SK-N-SH (cell line): ENCODE measurements at regions not wholly inside any gene's neighbourhood (a gene's known extent, or its start where the extent isn't known, plus 50 kb on each side); places are given as distances from the start of the nearest gene placed in this dataset.

Experiments
- CTCF ChIA-PET: fragments of 300-600, 350-600 bp; formaldehyde crosslinking; extraction: SDS; loops from one replicate; lab custom pipeline; 2021; lab: Yijun Ruan, JAX
- POLR2A ChIA-PET: fragments of 350-600 bp; sonication (Branson Sonifier 250); formaldehyde crosslinking; extraction: SDS; loops from one replicate; lab custom pipeline; 2020; ENCODE audit warnings: antibody characterized with exemption, inconsistent platforms; lab: Yijun Ruan, JAX
- DNase-seq: peaks from one replicate; pipeline ENCODE4 v3.0.0; 2012
- H2AFZ ChIP-seq: fragments of 200-600 bp; sonication (generic); 2 replicates; pipeline ENCODE4 v1.8.1; 2016; ENCODE audit warnings: antibody characterized with exemption, mild to moderate bottlenecking, low read depth
- H3F3A ChIP-seq: fragments of 200-600 bp; sonication (generic); replicated peaks from 2 replicates; pipeline ENCODE3; 2016; ENCODE audit warnings: antibody characterized with exemption, mild to moderate bottlenecking; ENCODE audit not compliant: insufficient read depth
- H3K27ac ChIP-seq, 2 experiments: fragments of 200-500 bp in 1 of 2; fragments of 200-600 bp in 1 of 2; sonication (Bioruptor generic) in 1 of 2; sonication (generic), shearing (Covaris generic) in 1 of 2; 2 replicates each; pipeline versions ENCODE4 v1.5.1 to v1.6.1; 2014 to 2016; ENCODE audit warnings: low read depth in 2 of 2, inconsistent platforms in 1 of 2, low read length in 1 of 2, mild to moderate bottlenecking in 1 of 2, mixed read lengths in 1 of 2
- H3K27me3 ChIP-seq: fragments of 200-600 bp; sonication (generic), shearing (Covaris generic); 2 replicates; pipeline ENCODE4 v1.6.1; 2016; ENCODE audit warnings: mixed run types; ENCODE audit not compliant: insufficient read depth
- H3K36me3 ChIP-seq, 2 experiments: fragments of 200-500 bp in 1 of 2; fragments of 200-600 bp in 1 of 2; sonication (Bioruptor generic) in 1 of 2; sonication (generic) in 1 of 2; replicated peaks in 1 of 2; 2 replicates each; pipeline versions ENCODE3 to v1.5.1; 2014 to 2016; ENCODE audit warnings: low read length in 1 of 2, mild to moderate bottlenecking in 1 of 2; ENCODE audit not compliant: insufficient read depth in 2 of 2, control insufficient read depth in 1 of 2
- H3K4me1 ChIP-seq, 2 experiments: fragments of 200-500 bp in 1 of 2; fragments of 200-600 bp in 1 of 2; sonication (Bioruptor generic) in 1 of 2; sonication (generic), shearing (Covaris generic) in 1 of 2; 2 replicates each; pipeline versions ENCODE4 v1.5.1 to v1.6.1; 2014 to 2016; ENCODE audit warnings: low read depth in 1 of 2, low read length in 1 of 2, mixed run types in 1 of 2; ENCODE audit not compliant: insufficient read depth in 2 of 2, control insufficient read depth in 1 of 2
- H3K4me2 ChIP-seq: fragments of 200-600 bp; sonication (generic), shearing (Covaris generic); 2 replicates; pipeline ENCODE4 v1.6.1; 2017; ENCODE audit warnings: mixed run types
- H3K4me3 ChIP-seq, 2 experiments: fragments of 200-500 bp in 1 of 2; fragments of 200-600 bp in 1 of 2; sonication (Bioruptor generic) in 1 of 2; sonication (generic), shearing (Covaris generic) in 1 of 2; 2 replicates each; pipeline versions ENCODE4 v1.5.1 to v1.8.1; 2014 to 2016; ENCODE audit warnings: low read depth in 2 of 2, inconsistent platforms in 1 of 2, low read length in 1 of 2, mild to moderate bottlenecking in 1 of 2, mixed read lengths in 1 of 2, moderate library complexity in 1 of 2
- H3K79me2 ChIP-seq: fragments of 200-600 bp; sonication (generic); 2 replicates; pipeline ENCODE4 v1.8.1; 2017; ENCODE audit warnings: mild to moderate bottlenecking; ENCODE audit not compliant: insufficient read depth
- H3K9ac ChIP-seq: fragments of 200-600 bp; sonication (generic); 2 replicates; pipeline ENCODE4 v1.6.1; 2017; ENCODE audit warnings: mixed run types
- H3K9me2 ChIP-seq: fragments of 200-600 bp; sonication (generic); 2 replicates; pipeline ENCODE4 v1.6.1; 2017; ENCODE audit warnings: mixed run types
- H3K9me3 ChIP-seq: fragments of 200-600 bp; sonication (generic); 2 replicates; pipeline ENCODE4 v1.6.1; 2017; ENCODE audit warnings: mixed run types, mild to moderate bottlenecking, moderate library complexity
- H4K20me1 ChIP-seq: fragments of 200-600 bp; sonication (generic); 2 replicates; pipeline ENCODE4 v1.6.1; 2017; ENCODE audit warnings: mild to moderate bottlenecking, mixed run types; ENCODE audit not compliant: insufficient read depth
- CHD2 ChIP-seq: fragments of 150-350 bp; IDR thresholded peaks from 2 replicates; pipeline ENCODE4 v1.6.1; 2018; ENCODE audit warnings: low read length; ENCODE audit not compliant: partially characterized antibody
- EP300 ChIP-seq, 2 experiments: IDR thresholded peaks; 2 replicates each; pipeline versions ENCODE4 v1.4.0 to v1.6.1; 2012; ENCODE audit warnings: borderline replicate concordance in 1 of 2, low read depth in 1 of 2, low read length in 1 of 2
- GABPA ChIP-seq: IDR thresholded peaks from 2 replicates; pipeline ENCODE4 v1.4.0; 2012; ENCODE audit warnings: low read depth, mild to moderate bottlenecking
- JUND ChIP-seq: IDR thresholded peaks from 2 replicates; pipeline ENCODE4 v1.4.0; 2012
- MXI1 ChIP-seq: IDR thresholded peaks from 2 replicates; pipeline ENCODE4 v1.6.1; 2012; ENCODE audit warnings: mild to moderate bottlenecking, low read depth, low read length, improper control_type of control experiment
- NFIC ChIP-seq: IDR thresholded peaks from 2 replicates; pipeline ENCODE4 v1.4.0; 2012; ENCODE audit warnings: borderline replicate concordance
- RAD21 ChIP-seq: IDR thresholded peaks from 2 replicates; pipeline ENCODE4 v1.6.1; 2012; ENCODE audit warnings: mild to moderate bottlenecking, low read length
- RCOR1 ChIP-seq: fragments of 150-350 bp; IDR thresholded peaks from 2 replicates; pipeline ENCODE4 v1.6.1; 2017; ENCODE audit warnings: antibody characterized with exemption, low read length
- RXRA ChIP-seq: IDR thresholded peaks from 2 replicates; pipeline ENCODE4 v1.4.0; 2012; ENCODE audit warnings: low read depth, mild to moderate bottlenecking, borderline replicate concordance
- TAF1 ChIP-seq: IDR thresholded peaks from 2 replicates; pipeline ENCODE4 v1.6.1; 2012; ENCODE audit warnings: low read depth, mild to moderate bottlenecking, low read length, moderate library complexity, borderline replicate concordance
- USF1 ChIP-seq: IDR thresholded peaks from 2 replicates; pipeline ENCODE4 v1.4.0; 2012; ENCODE audit warnings: low read depth, borderline replicate concordance
- ZBTB33 ChIP-seq: IDR thresholded peaks from 2 replicates; pipeline ENCODE4 v1.4.0; 2012; ENCODE audit warnings: low read depth, borderline replicate concordance
- WGBS: methylation state at CpG from one replicate; pipeline ENCODE4 v1.1.6; 2017; ENCODE audit warnings: low lambda C conversion rate; 5-methylcytosine and 5-hydroxymethylcytosine counted together
- TF ChIP-seq, protein P1 (sequence below): fragments of 200-600 bp; sonication (generic); IDR thresholded peaks from 2 replicates; pipeline ENCODE4 v1.6.1; 2017; ENCODE audit warnings: antibody characterized with exemption, mild to moderate bottlenecking, moderate library complexity
- TF ChIP-seq, protein P2 (sequence below): fragments of 150-350 bp; IDR thresholded peaks from 2 replicates; pipeline ENCODE4 v1.6.1; 2016; ENCODE audit warnings: mild to moderate bottlenecking, low read depth, low read length

- no peak for DNase-seq
- peaks cover 0 to 27% of the 10 kb centered on the region in 2 experiments; a peak in 1 of 4 replicates for H3K4me1 ChIP-seq
- H3K4me3 ChIP-seq, result no peak overlapping the region
- H3K4me2 ChIP-seq, result no peak overlapping the region
- ChIA-PET CTCF (interaction anchor here (1.0 kb wide), 1 partner anchor 134 kb away, joined by 3 read pairs; no protein-coding TSS in a partner anchor), POLR2A (no interaction called here)
- H2AFZ ChIP-seq, result no peak overlapping the region
- no peaks in the 10 kb centered on the region for H3K9me3 ChIP-seq
- H3F3A ChIP-seq, result no peaks in the 10 kb centered on the region
- H3K9ac ChIP-seq, result no peak overlapping the region
- TF ChIP-seq, protein P1, sequence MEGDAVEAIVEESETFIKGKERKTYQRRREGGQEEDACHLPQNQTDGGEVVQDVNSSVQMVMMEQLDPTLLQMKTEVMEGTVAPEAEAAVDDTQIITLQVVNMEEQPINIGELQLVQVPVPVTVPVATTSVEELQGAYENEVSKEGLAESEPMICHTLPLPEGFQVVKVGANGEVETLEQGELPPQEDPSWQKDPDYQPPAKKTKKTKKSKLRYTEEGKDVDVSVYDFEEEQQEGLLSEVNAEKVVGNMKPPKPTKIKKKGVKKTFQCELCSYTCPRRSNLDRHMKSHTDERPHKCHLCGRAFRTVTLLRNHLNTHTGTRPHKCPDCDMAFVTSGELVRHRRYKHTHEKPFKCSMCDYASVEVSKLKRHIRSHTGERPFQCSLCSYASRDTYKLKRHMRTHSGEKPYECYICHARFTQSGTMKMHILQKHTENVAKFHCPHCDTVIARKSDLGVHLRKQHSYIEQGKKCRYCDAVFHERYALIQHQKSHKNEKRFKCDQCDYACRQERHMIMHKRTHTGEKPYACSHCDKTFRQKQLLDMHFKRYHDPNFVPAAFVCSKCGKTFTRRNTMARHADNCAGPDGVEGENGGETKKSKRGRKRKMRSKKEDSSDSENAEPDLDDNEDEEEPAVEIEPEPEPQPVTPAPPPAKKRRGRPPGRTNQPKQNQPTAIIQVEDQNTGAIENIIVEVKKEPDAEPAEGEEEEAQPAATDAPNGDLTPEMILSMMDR, result no peak
- TF ChIP-seq RXRA (no peak), USF1 (no peak), GABPA (no peak), NFIC (no peak), CHD2 (no peak)
- H3K27me3 ChIP-seq, result no peaks in the 10 kb centered on the region
- 75% methylated on average over 4 of the region's 12 CpGs for WGBS
- H3K9me2 ChIP-seq, result no peaks in the 10 kb centered on the region
- no peak overlapping the region for H3K27ac ChIP-seq
- no peaks in the 10 kb centered on the region for H4K20me1 ChIP-seq
- H3K36me3 ChIP-seq, result no peaks in the 10 kb centered on the region
- no peaks in the 10 kb centered on the region for H3K79me2 ChIP-seq
Observed at GRCh38 chr9:135279385-135279784, 191.9 kb downstream of the OLFM1 start.

DNA sequence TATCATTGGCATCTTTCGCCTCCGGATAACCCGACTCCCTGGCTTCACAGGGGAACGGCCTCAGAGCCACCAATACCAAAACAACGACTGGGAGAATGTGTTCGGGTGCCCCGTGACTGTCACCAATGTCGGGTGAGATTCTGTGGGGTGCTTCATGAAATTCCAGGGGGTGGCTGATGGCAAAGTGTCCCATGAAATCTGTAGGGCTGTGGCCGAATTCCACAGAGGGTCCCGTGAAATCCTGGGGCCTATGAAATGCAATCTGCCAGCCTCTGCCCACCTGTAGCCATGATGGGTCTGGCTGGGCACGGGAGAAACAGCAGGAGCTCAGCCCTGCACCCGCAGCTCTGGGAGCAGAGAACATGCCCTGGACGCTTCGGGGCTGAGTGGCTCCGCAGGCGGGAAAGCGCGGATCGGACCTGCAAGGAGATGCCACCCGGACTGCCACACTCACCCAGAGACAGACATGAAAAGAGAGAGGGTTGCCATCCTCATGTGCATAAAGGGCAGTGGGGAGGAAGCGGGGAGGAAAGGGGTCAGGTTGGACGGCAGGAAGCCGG lies 192.4 kb downstream of the OLFM1 start:
- H3K4me3 ChIP-seq, result no peak overlapping the region
- H3K27me3 ChIP-seq, result no peaks in the 10 kb centered on the region
- H3K36me3 ChIP-seq, result no peaks in the 10 kb centered on the region
- DNase-seq, result no peak
- WGBS, result 61% methylated on average over 22 of the region's 23 CpGs
- no peak overlapping the region for H3K4me2 ChIP-seq
- H2AFZ ChIP-seq, result no peak overlapping the region
- no peaks in the 10 kb centered on the region for H3F3A ChIP-seq
- H3K9me2 ChIP-seq, result no peaks in the 10 kb centered on the region
- no peaks in the 10 kb centered on the region for H3K9me3 ChIP-seq
- peaks cover 0 to 27% of the 10 kb centered on the region in 2 experiments; a peak in 1 of 4 replicates for H3K4me1 ChIP-seq
- CTCF ChIA-PET, result interaction anchor here (0.7 to 1.0 kb wide), 2 partner anchors 133 to 144 kb away, joined by 3 read pairs; no protein-coding TSS in a partner anchor
- POLR2A ChIA-PET, result no interaction called here
- H3K27ac ChIP-seq, result no peak overlapping the region
- no peak overlapping the region for H3K9ac ChIP-seq
- H3K79me2 ChIP-seq, result no peaks in the 10 kb centered on the region
- no peaks in the 10 kb centered on the region for H4K20me1 ChIP-seq
- TF ChIP-seq RXRA, result no peak
- TF ChIP-seq, protein P1, result no peak
- no peak for TF ChIP-seq TAF1
- TF ChIP-seq RCOR1, result no peak
- TF ChIP-seq, protein P2, sequence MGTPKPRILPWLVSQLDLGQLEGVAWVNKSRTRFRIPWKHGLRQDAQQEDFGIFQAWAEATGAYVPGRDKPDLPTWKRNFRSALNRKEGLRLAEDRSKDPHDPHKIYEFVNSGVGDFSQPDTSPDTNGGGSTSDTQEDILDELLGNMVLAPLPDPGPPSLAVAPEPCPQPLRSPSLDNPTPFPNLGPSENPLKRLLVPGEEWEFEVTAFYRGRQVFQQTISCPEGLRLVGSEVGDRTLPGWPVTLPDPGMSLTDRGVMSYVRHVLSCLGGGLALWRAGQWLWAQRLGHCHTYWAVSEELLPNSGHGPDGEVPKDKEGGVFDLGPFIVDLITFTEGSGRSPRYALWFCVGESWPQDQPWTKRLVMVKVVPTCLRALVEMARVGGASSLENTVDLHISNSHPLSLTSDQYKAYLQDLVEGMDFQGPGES, result no peak
- TF ChIP-seq JUND, result no peak
- TF ChIP-seq ZBTB33, result no peak
- TF ChIP-seq RAD21, result no peak
- no peak for TF ChIP-seq GABPA
- TF ChIP-seq EP300 (IDR thresholded peaks at IDR 0.05; ENCODE audit: borderline replicate concordance in 1 of 2, low read depth in 1 of 2, low read length in 1 of 2), result no peak
- no peak for TF ChIP-seq MXI1
